ENCODE measurements at regions not wholly inside any gene's neighbourhood (a gene's known extent, or its start where the extent isn't known, plus 50 kb on each side); places are given as distances from the start of the nearest gene placed in this dataset.

DNA sequence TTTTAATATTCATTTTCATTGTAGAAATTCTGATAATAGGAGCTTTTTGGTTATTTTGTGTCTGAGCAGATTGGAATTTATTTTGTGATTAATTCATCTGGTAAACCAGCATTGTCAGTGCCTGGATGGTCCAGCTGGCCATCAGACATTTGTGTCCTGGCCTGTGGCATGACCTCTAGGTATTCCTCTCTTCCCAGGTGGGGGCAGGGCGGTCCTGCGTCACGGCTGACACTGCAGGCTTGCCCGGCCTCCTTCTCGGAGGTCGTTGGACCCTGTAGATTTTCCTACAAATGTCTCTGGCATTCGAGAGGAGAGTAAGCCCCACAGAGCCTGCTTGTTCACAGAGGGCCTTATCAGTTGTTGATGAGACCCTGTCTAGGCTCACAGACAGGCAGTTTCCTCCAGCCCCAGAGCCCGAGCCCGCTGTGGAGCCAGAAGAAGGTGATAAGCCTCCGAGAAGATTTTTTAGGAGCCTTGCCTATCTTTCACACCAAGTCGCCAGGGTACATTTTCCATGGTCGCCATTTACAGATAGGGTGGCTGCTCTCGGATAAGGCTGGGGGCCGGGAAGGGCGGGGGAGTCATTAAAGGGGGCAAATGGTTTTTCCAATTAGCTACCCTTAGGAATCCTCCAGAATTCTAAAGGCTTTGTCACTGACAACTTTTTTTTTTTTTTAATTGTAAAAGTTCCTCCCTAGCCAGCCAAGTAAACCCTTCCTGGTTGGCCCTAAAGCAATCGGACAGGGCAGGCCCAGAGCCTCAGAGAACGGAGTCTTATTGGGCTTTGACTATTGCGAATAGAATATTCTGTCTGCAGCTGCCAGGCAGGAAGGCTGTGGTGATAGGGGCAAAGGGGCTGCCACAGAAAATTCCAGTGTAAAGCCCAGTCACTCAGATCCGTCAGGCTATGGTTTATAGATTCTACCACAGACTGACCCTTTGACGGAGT lies 78.1 kb upstream of the TBX20 start:
- TF ChIP-seq, protein P1, sequence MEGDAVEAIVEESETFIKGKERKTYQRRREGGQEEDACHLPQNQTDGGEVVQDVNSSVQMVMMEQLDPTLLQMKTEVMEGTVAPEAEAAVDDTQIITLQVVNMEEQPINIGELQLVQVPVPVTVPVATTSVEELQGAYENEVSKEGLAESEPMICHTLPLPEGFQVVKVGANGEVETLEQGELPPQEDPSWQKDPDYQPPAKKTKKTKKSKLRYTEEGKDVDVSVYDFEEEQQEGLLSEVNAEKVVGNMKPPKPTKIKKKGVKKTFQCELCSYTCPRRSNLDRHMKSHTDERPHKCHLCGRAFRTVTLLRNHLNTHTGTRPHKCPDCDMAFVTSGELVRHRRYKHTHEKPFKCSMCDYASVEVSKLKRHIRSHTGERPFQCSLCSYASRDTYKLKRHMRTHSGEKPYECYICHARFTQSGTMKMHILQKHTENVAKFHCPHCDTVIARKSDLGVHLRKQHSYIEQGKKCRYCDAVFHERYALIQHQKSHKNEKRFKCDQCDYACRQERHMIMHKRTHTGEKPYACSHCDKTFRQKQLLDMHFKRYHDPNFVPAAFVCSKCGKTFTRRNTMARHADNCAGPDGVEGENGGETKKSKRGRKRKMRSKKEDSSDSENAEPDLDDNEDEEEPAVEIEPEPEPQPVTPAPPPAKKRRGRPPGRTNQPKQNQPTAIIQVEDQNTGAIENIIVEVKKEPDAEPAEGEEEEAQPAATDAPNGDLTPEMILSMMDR (IDR thresholded peaks at IDR 0.05; ENCODE audit: borderline replicate concordance, extremely low read depth, low read length, poor library complexity, severe bottlenecking): no peak
- TF ChIP-seq EZH2 (IDR thresholded peaks at IDR 0.05; ENCODE audit: borderline replicate concordance, low read depth, low read length, severe bottlenecking): no peak
- Histone ChIP-seq H3K36me3 (ENCODE audit: insufficient read depth, low read length) (no peaks in the 10 kb centered on the region), H3K27me3 (ENCODE audit: insufficient read depth, low read length, poor library complexity) (peaks cover 7% of the 10 kb centered on the region), H3K9ac (ENCODE audit: low read depth, low read length) (no peak overlapping the region), H3K9me3 (ENCODE audit: insufficient read depth, low read length, severe bottlenecking) (no peaks in the 10 kb centered on the region), H3K27ac (ENCODE audit: low read length) (no peak overlapping the region), H3K4me2 (ENCODE audit: insufficient read depth, low read length) (no peak overlapping the region), H4K20me1 (ENCODE audit: insufficient read depth, low read length) (no peaks in the 10 kb centered on the region), H3K4me3 (ENCODE audit: low read depth in 1 of 2, low read length in 2 of 2) (no peak overlapping the region), H2AFZ (ENCODE audit: low read depth, low read length) (no peak overlapping the region), H3K4me1 (ENCODE audit: insufficient read depth, low read length) (no peaks in the 10 kb centered on the region), H3K79me2 (ENCODE audit: insufficient read depth, low read length) (no peaks in the 10 kb centered on the region)
- ATAC-seq (ENCODE audit: insufficient read depth, low read depth): no peak
- DNase-seq: no peak

DNA sequence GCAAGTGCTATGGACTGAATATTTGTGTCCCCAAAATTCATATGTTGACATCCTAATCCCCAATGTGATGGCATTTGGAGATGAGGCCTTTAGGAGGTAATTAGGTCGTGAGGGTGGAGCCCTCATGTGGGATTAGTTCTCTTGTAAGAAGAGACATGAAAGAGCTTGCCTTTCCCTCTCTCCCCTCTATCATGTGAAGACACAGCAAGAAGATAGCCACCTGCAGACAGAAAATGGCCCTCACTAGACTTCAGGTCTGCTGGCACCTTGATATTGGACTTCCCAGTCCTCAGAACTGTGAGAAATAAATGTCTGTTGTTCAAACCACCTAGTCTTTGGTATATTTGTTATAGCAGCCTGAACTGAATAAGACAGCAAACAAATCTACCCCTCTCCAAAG lies 75.1 kb upstream of the TBX20 start:
- Histone ChIP-seq H3K79me2 (ENCODE audit: insufficient read depth, low read length) (no peaks in the 10 kb centered on the region), H2AFZ (ENCODE audit: low read depth, low read length) (no peak overlapping the region), H3K27ac (ENCODE audit: low read length) (no peak overlapping the region), H4K20me1 (ENCODE audit: insufficient read depth, low read length) (no peaks in the 10 kb centered on the region), H3K9me3 (ENCODE audit: insufficient read depth, low read length, severe bottlenecking) (no peaks in the 10 kb centered on the region), H3K9ac (ENCODE audit: low read depth, low read length) (no peak overlapping the region), H3K4me2 (ENCODE audit: insufficient read depth, low read length) (no peak overlapping the region), H3K4me1 (ENCODE audit: insufficient read depth, low read length) (no peaks in the 10 kb centered on the region), H3K36me3 (ENCODE audit: insufficient read depth, low read length) (no peaks in the 10 kb centered on the region), H3K4me3 (ENCODE audit: low read depth in 1 of 2, low read length in 2 of 2) (no peak overlapping the region), H3K27me3 (ENCODE audit: insufficient read depth, low read length, poor library complexity) (peaks cover 3% of the 10 kb centered on the region)
- TF ChIP-seq, protein P1 (IDR thresholded peaks at IDR 0.05; ENCODE audit: borderline replicate concordance, extremely low read depth, low read length, poor library complexity, severe bottlenecking): no peak
- no peak for TF ChIP-seq EZH2 (IDR thresholded peaks at IDR 0.05; ENCODE audit: borderline replicate concordance, low read depth, low read length, severe bottlenecking)
- ATAC-seq (ENCODE audit: insufficient read depth, low read depth) (no peak), DNase-seq (no peak)

DNA sequence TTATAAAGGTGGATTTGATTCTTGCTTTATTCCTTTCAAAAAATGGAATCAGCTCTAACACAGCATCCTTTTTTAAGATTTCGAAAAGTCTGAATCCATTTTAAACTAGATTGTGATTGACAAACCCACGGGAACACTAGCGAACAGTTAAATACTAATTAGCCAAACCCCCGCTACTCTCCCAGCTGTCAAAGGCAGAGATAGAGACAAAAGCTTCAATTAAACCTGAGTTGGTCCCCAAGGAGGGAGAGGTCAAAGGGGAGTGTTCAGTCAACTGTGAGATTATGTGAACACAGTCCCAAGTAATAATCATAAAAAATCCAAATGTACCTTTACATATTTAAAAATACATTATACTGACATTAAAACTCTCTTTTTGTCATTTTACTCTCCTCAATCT lies 65.7 kb upstream of the TBX20 start:
- no peaks in the 10 kb centered on the region for H3K27me3 ChIP-seq (ENCODE audit: insufficient read depth, low read length, poor library complexity)
- no peaks in the 10 kb centered on the region for H3K79me2 ChIP-seq (ENCODE audit: insufficient read depth, low read length)
- ATAC-seq (ENCODE audit: insufficient read depth, low read depth) (no peak), DNase-seq (no peak)
- no peaks in the 10 kb centered on the region for H3K4me1 ChIP-seq (ENCODE audit: insufficient read depth, low read length)
- H2AFZ ChIP-seq (ENCODE audit: low read depth, low read length): no peak overlapping the region
- H4K20me1 ChIP-seq (ENCODE audit: insufficient read depth, low read length): no peaks in the 10 kb centered on the region
- H3K9me3 ChIP-seq (ENCODE audit: insufficient read depth, low read length, severe bottlenecking): no peaks in the 10 kb centered on the region
- no peak overlapping the region for H3K27ac ChIP-seq (ENCODE audit: low read length)
- no peaks in the 10 kb centered on the region for H3K36me3 ChIP-seq (ENCODE audit: insufficient read depth, low read length)
- no peak overlapping the region for H3K4me2 ChIP-seq (ENCODE audit: insufficient read depth, low read length)
- no peak overlapping the region for H3K4me3 ChIP-seq (ENCODE audit: low read depth in 1 of 2, low read length in 2 of 2)
- no peak overlapping the region for H3K9ac ChIP-seq (ENCODE audit: low read depth, low read length)
- no peak for TF ChIP-seq EZH2 (IDR thresholded peaks at IDR 0.05; ENCODE audit: borderline replicate concordance, low read depth, low read length, severe bottlenecking)
- TF ChIP-seq, protein P1 (IDR thresholded peaks at IDR 0.05; ENCODE audit: borderline replicate concordance, extremely low read depth, low read length, poor library complexity, severe bottlenecking): no peak

All from DND-41 (cell line).